Astrocyte of the hippocampus (primary cell): ENCODE measurements at regions not wholly inside any gene's neighbourhood (a gene's known extent, or its start where the extent isn't known, plus 50 kb on each side); places are given as distances from the start of the nearest gene placed in this dataset.

ENCODE experiments used
- DNase-seq: peaks from one replicate; pipeline ENCODE4 v3.0.0; 2011; ENCODE audit warnings: low read depth, low spot score

DNA sequence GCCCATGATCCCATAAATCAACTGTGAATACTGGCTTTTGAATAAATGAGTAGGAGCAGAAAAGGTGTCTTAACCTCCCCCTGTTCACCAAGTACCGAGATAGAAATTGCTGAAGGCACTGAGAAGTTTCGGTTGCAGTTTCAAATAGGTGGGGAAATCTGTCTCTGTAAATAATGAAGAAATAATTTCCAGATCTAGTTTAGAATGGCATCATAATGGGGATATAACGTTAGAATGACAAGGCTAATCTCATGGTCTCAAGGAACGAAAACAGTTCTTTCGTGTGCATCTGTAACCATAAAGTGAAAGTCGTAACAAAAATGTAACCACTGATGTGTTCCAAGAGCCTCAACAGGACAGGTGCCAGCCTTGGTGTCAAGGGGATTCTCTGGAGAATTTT lies 49.9 kb upstream of the TMEM18 start:
- no peak for DNase-seq
